H1 (cell line): ENCODE measurements at regions not wholly inside any gene's neighbourhood (a gene's known extent, or its start where the extent isn't known, plus 50 kb on each side); places are given as distances from the start of the nearest gene placed in this dataset.

Source experiments
- CTCF ChIA-PET: fragments of 300-600 bp; sonication (Branson Sonifier 250); formaldehyde crosslinking; loops from one replicate; lab custom pipeline; 2021; ENCODE audit not compliant: partially characterized antibody; lab: Charles Lee
- POLR2A ChIA-PET: fragments of 300-600 bp; sonication (Branson Sonifier 250); formaldehyde crosslinking; loops from one replicate; lab custom pipeline; 2021; ENCODE audit warnings: inconsistent platforms; ENCODE audit not compliant: partially characterized antibody; lab: Charles Lee
- DNase-seq, 2 experiments: peaks; one replicate each; pipeline versions ENCODE4 v3.0.0 to v3.0.0-alpha.2; 2010 to 2022; ENCODE audit warnings: low spot score in 2 of 2, low read depth in 1 of 2, mixed read lengths in 1 of 2
- FAIRE-seq: peaks from 2 replicates; lab custom pipeline; 2011; peaks lifted over from hg19 to GRCh38; lab: Jason Lieb, UNC
- H2AFZ ChIP-seq: 2 replicates; pipeline ENCODE4 v1.8.1; 2012; ENCODE audit warnings: low read length, inconsistent platforms
- H2AK5ac ChIP-seq: 2 replicates; pipeline ENCODE4 v1.6.1; 2013; ENCODE audit warnings: low read depth, low read length
- H2BK120ac ChIP-seq: replicated peaks from 2 replicates; pipeline ENCODE3; 2013; ENCODE audit warnings: low read depth, low read length, inconsistent platforms
- H2BK12ac ChIP-seq: 2 replicates; pipeline ENCODE4 v1.6.1; 2013; ENCODE audit warnings: low read depth, low read length
- H2BK15ac ChIP-seq: 2 replicates; pipeline ENCODE4 v1.6.1; 2013; ENCODE audit warnings: low read length
- H2BK20ac ChIP-seq: 2 replicates; pipeline ENCODE4 v1.6.1; 2013; ENCODE audit warnings: low read length
- H2BK5ac ChIP-seq: 2 replicates; pipeline ENCODE4 v1.6.1; 2013; ENCODE audit warnings: low read depth, low read length
- H3K14ac ChIP-seq: 2 replicates; pipeline ENCODE4 v1.6.1; 2013; ENCODE audit warnings: inconsistent platforms; ENCODE audit not compliant: insufficient read length
- H3K18ac ChIP-seq: 2 replicates; pipeline ENCODE4 v1.6.1; 2013; ENCODE audit warnings: low read length; ENCODE audit errors: extremely low read depth
- H3K23ac ChIP-seq: 2 replicates; pipeline ENCODE4 v1.6.1; 2013; ENCODE audit warnings: inconsistent platforms; ENCODE audit not compliant: insufficient read length
- H3K23me2 ChIP-seq: 2 replicates; pipeline ENCODE4 v1.6.1; 2013; ENCODE audit warnings: low read depth, low read length
- H3K27ac ChIP-seq: 2 replicates; pipeline ENCODE4 v1.6.1; 2011; ENCODE audit warnings: low read depth, low read length, inconsistent platforms
- H3K27me3 ChIP-seq, 4 experiments: replicated peaks in 1 of 4; 1 replicate in 1 of 4; 2 replicates in 3 of 4; pipeline versions ENCODE4 v1.6.1 to v1.8.1; 2011 to 2013; ENCODE audit warnings: low read length in 3 of 4, mild to moderate bottlenecking in 3 of 4, inconsistent platforms in 2 of 4, mixed read lengths in 2 of 4, moderate library complexity in 1 of 4; ENCODE audit not compliant: control insufficient read depth in 3 of 4, insufficient read depth in 3 of 4; ENCODE audit errors: extremely low read depth in 1 of 4
- H3K36me3 ChIP-seq, 4 experiments: 2 replicates each; pipeline versions ENCODE4 v1.6.1 to v1.8.1; 2011 to 2013; ENCODE audit warnings: mild to moderate bottlenecking in 4 of 4, low read length in 3 of 4, moderate library complexity in 2 of 4, control low read depth in 1 of 4, inconsistent platforms in 1 of 4; ENCODE audit not compliant: insufficient read depth in 4 of 4, control insufficient read depth in 2 of 4
- H3K4ac ChIP-seq: replicated peaks from 2 replicates; pipeline ENCODE3; 2013; ENCODE audit warnings: low read length, low read depth, mixed read lengths, inconsistent platforms; ENCODE audit not compliant: insufficient read length
- H3K4me1 ChIP-seq, 4 experiments: replicated peaks in 1 of 4; 1 replicate in 1 of 4; 2 replicates in 3 of 4; pipeline versions ENCODE4 v1.6.1 to v1.8.1; 2011 to 2013; ENCODE audit warnings: low read length in 3 of 4, inconsistent platforms in 2 of 4, mixed read lengths in 1 of 4; ENCODE audit not compliant: insufficient read depth in 4 of 4, control insufficient read depth in 3 of 4
- H3K4me2 ChIP-seq, 2 experiments: 2 replicates each; pipeline versions ENCODE4 v1.6.1 to v1.8.1; 2011 to 2013; ENCODE audit warnings: low read depth in 2 of 2, low read length in 2 of 2, control low read depth in 1 of 2, inconsistent platforms in 1 of 2, mild to moderate bottlenecking in 1 of 2; ENCODE audit not compliant: insufficient read depth in 1 of 2
- H3K4me3 ChIP-seq, 4 experiments: fragments of 200-600, 300-600 bp in 1 of 4; sonication (generic), shearing (Covaris generic), sonication (Bioruptor Twin) in 1 of 4; 2 replicates each; pipeline versions ENCODE4 v1.5.1 to v1.8.1; 2011 to 2016; ENCODE audit warnings: low read length in 4 of 4, low read depth in 3 of 4, control low read depth in 2 of 4, inconsistent platforms in 2 of 4, mild to moderate bottlenecking in 2 of 4, mixed read lengths in 1 of 4, moderate library complexity in 1 of 4; ENCODE audit not compliant: insufficient read depth in 2 of 4; ENCODE audit errors: extremely low read depth in 1 of 4
- H3K56ac ChIP-seq: replicated peaks from 2 replicates; pipeline ENCODE3; 2013; ENCODE audit warnings: low read depth, mild to moderate bottlenecking, mixed read lengths, low read length, inconsistent platforms; ENCODE audit not compliant: insufficient read length
- H3K79me1 ChIP-seq: 2 replicates; pipeline ENCODE4 v1.6.1; 2013; ENCODE audit warnings: low read depth, low read length, control low read depth
- H3K79me2 ChIP-seq, 2 experiments: 2 replicates each; pipeline versions ENCODE4 v1.6.1 to v1.8.1; 2012 to 2013; ENCODE audit warnings: low read length in 2 of 2, mild to moderate bottlenecking in 2 of 2, inconsistent platforms in 1 of 2; ENCODE audit not compliant: insufficient read depth in 2 of 2, control insufficient read depth in 1 of 2
- H3K9ac ChIP-seq, 4 experiments: replicated peaks in 1 of 4; 1 replicate in 1 of 4; 2 replicates in 3 of 4; pipeline versions ENCODE4 v1.6.1 to v1.8.1; 2011 to 2013; ENCODE audit warnings: low read depth in 3 of 4, low read length in 3 of 4, control low read depth in 2 of 4, mild to moderate bottlenecking in 2 of 4, moderate library complexity in 2 of 4, inconsistent platforms in 1 of 4; ENCODE audit errors: extremely low read depth in 1 of 4
- H3K9me3 ChIP-seq, 2 experiments: 2 replicates each; pipeline versions ENCODE4 v1.6.1 to v1.8.1; 2012 to 2013; ENCODE audit warnings: mild to moderate bottlenecking in 2 of 2, moderate library complexity in 2 of 2, control low read depth in 1 of 2, inconsistent platforms in 1 of 2, low read depth in 1 of 2, low read length in 1 of 2, mixed read lengths in 1 of 2; ENCODE audit not compliant: insufficient read depth in 2 of 2
- H4K20me1 ChIP-seq, 2 experiments: replicated peaks in 1 of 2; 2 replicates each; pipeline versions ENCODE3 to v1.8.1; 2011 to 2013; ENCODE audit warnings: inconsistent platforms in 2 of 2, low read length in 2 of 2, mild to moderate bottlenecking in 1 of 2; ENCODE audit not compliant: insufficient read depth in 2 of 2, control insufficient read depth in 1 of 2
- H4K5ac ChIP-seq: 2 replicates; pipeline ENCODE4 v1.6.1; 2013; ENCODE audit warnings: low read length, low read depth, mixed read lengths, inconsistent platforms; ENCODE audit not compliant: insufficient read length
- H4K8ac ChIP-seq: 2 replicates; pipeline ENCODE4 v1.8.0; 2013; ENCODE audit warnings: mild to moderate bottlenecking, moderate library complexity, low read length, inconsistent platforms; ENCODE audit not compliant: insufficient read depth; ENCODE audit errors: extremely low read depth
- H4K91ac ChIP-seq: replicated peaks from 2 replicates; pipeline ENCODE3; 2013; ENCODE audit warnings: low read length, mixed read lengths, inconsistent platforms; ENCODE audit not compliant: insufficient read length
- CEBPB ChIP-seq: IDR thresholded peaks from 2 replicates; pipeline ENCODE4 v1.6.1; 2012; ENCODE audit warnings: low read depth, low read length
- CTCF ChIP-seq, 3 experiments: IDR thresholded peaks; 1 replicate in 2 of 3; 2 replicates in 1 of 3; pipeline versions ENCODE4 v1.5.1 to v1.6.1; 2011; ENCODE audit warnings: low read length in 3 of 3, mild to moderate bottlenecking in 3 of 3, inconsistent platforms in 2 of 3, low read depth in 1 of 3, moderate library complexity in 1 of 3; ENCODE audit not compliant: insufficient read depth in 1 of 3; ENCODE audit errors: control extremely low read depth in 1 of 3
- RAD21 ChIP-seq, 2 experiments: IDR thresholded peaks in 1 of 2; conservative IDR thresholded peaks in 1 of 2; 2 replicates each; pipeline ENCODE4 v1.6.1; 2011; ENCODE audit warnings: low read depth in 2 of 2, low read length in 2 of 2, improper control_type of control experiment in 1 of 2, inconsistent platforms in 1 of 2, mild to moderate bottlenecking in 1 of 2, moderate library complexity in 1 of 2
- RFX5 ChIP-seq: IDR thresholded peaks from 2 replicates; pipeline ENCODE4 v1.6.1; 2011; ENCODE audit warnings: low read depth, low read length, improper control_type of control experiment, borderline replicate concordance

GRCh38 chr18:27363872-27364271 lies 178.8 kb upstream of the CHST9 start:
- H3K9ac ChIP-seq = no peak overlapping the region
- no peak overlapping the region for H3K4ac ChIP-seq
- no peaks in the 10 kb centered on the region for H3K36me3 ChIP-seq
- H3K4me2 ChIP-seq = no peak overlapping the region
- no peaks in the 10 kb centered on the region for H3K27me3 ChIP-seq
- H3K23me2 ChIP-seq = no peaks in the 10 kb centered on the region
- no peak overlapping the region for H3K4me3 ChIP-seq
- H3K4me1 ChIP-seq = no peaks in the 10 kb centered on the region
- no peak overlapping the region for H2BK20ac ChIP-seq
- no peak overlapping the region for H2AFZ ChIP-seq
- H3K79me2 ChIP-seq = no peaks in the 10 kb centered on the region
- no peak overlapping the region for H3K18ac ChIP-seq
- no peak overlapping the region for H2BK5ac ChIP-seq
- no peak overlapping the region for H3K23ac ChIP-seq
- H3K56ac ChIP-seq = no peak overlapping the region
- DNase-seq (no peak), FAIRE-seq (no peak)
- no peak overlapping the region for H2AK5ac ChIP-seq
- no peak overlapping the region for H4K8ac ChIP-seq
- no peaks in the 10 kb centered on the region for H3K9me3 ChIP-seq
- H3K14ac ChIP-seq = no peak overlapping the region
- TF ChIP-seq CEBPB (0 out of 2 replicates have a peak, but pooled peaks have one; percentile 27), CTCF (IDR thresholded peaks at IDR 0.05; ENCODE audit: control extremely low read depth in 1 of 3, insufficient read depth in 1 of 3, low read depth in 1 of 3, low read length in 3 of 3) (peak in 2 of 3 experiments; percentile 27 to 39; a peak in 2 of 4 replicates), RFX5 (no peak), RAD21 (IDR thresholded peaks at IDR 0.05 in 1 of 2, conservative IDR thresholded peaks at IDR 0.05 in 1 of 2; ENCODE audit: low read depth in 2 of 2, low read length in 2 of 2) (peak; percentile 48 to 63)
- no peak overlapping the region for H2BK12ac ChIP-seq
- no peak overlapping the region for H2BK120ac ChIP-seq
- no peak overlapping the region for H3K27ac ChIP-seq
- no peak overlapping the region for H4K91ac ChIP-seq
- no peak overlapping the region for H4K5ac ChIP-seq
- H2BK15ac ChIP-seq = no peak overlapping the region
- no peaks in the 10 kb centered on the region for H3K79me1 ChIP-seq
- no peaks in the 10 kb centered on the region for H4K20me1 ChIP-seq
- POLR2A ChIA-PET = no interaction called here
- CTCF ChIA-PET = interaction anchor here (0.9 to 3.8 kb wide), 19 partner anchors 10 to 386 kb away, joined by 3 to 24 read pairs (median 5); no protein-coding TSS in a partner anchor
